Naive thymus-derived CD4-positive, alpha-beta T cell (primary cell): ENCODE measurements at regions not wholly inside any gene's neighbourhood (a gene's known extent, or its start where the extent isn't known, plus 50 kb on each side); places are given as distances from the start of the nearest gene placed in this dataset.

Experiments used
- ATAC-seq: fragments of 150-1000 bp; cut with Tn5 transposase; 2 replicates; pipeline ENCODE4 v1.10.0; 2021; ENCODE audit warnings: mild to moderate bottlenecking, moderate library complexity
- CTCF ChIA-PET: fragments of 350-600 bp; sonication (Branson Sonifier 250); formaldehyde crosslinking; loops from one replicate; lab custom pipeline; 2021; ENCODE audit warnings: antibody characterized with exemption; lab: Charles Lee
- POLR2A ChIA-PET: fragments of 350-600 bp; sonication (Branson Sonifier 250); formaldehyde crosslinking; loops from one replicate; lab custom pipeline; 2021; ENCODE audit warnings: antibody characterized with exemption, inconsistent platforms; lab: Charles Lee
- DNase-seq, 9 donors: peaks; one replicate each; pipeline versions ENCODE4 v3.0.0 to v3.0.0-alpha.2; 2020 to 2022; ENCODE audit warnings: mixed read lengths in 1 of 9
- H3K27ac ChIP-seq: one replicate; pipeline ENCODE4 v1.7.0; 2013; ENCODE audit warnings: mild to moderate bottlenecking, low read depth, low read length, moderate library complexity
- H3K27me3 ChIP-seq, 2 donors: one replicate each; pipeline ENCODE4 v1.7.0; 2013; ENCODE audit warnings: low read length in 2 of 2, mild to moderate bottlenecking in 2 of 2, moderate library complexity in 2 of 2; ENCODE audit not compliant: control insufficient read depth in 2 of 2, insufficient read depth in 2 of 2
- H3K36me3 ChIP-seq, 3 experiments: 1 replicate in 2 of 3; 2 replicates in 1 of 3; pipeline ENCODE4 v1.7.0; 2013; ENCODE audit warnings: low read length in 3 of 3, mild to moderate bottlenecking in 3 of 3, moderate library complexity in 1 of 3; ENCODE audit not compliant: insufficient read depth in 3 of 3, control insufficient read depth in 2 of 3
- H3K4me1 ChIP-seq, 2 donors: one replicate each; pipeline ENCODE4 v1.7.0; 2013; ENCODE audit warnings: low read length in 2 of 2, mild to moderate bottlenecking in 2 of 2, moderate library complexity in 1 of 2; ENCODE audit not compliant: control insufficient read depth in 2 of 2, insufficient read depth in 2 of 2
- H3K4me3 ChIP-seq: 2 replicates; pipeline ENCODE4 v1.7.0; 2013; ENCODE audit warnings: mild to moderate bottlenecking, low read length
- H3K9me3 ChIP-seq, 3 experiments: 1 replicate in 2 of 3; 2 replicates in 1 of 3; pipeline ENCODE4 v1.7.0; 2013; ENCODE audit warnings: low read length in 3 of 3; ENCODE audit not compliant: control insufficient read depth in 2 of 3
- H3K27ac Mint-ChIP-seq, 9 donors: one replicate each; pipeline ENCODE4 v1.8.0; 2020 to 2022; ENCODE audit warnings: mixed read lengths in 9 of 9, mild to moderate bottlenecking in 8 of 9, moderate library complexity in 5 of 9, inconsistent platforms in 2 of 9
- H3K27me3 Mint-ChIP-seq, 5 donors: one replicate each; pipeline ENCODE4 v1.8.0; 2021 to 2022; ENCODE audit warnings: mixed read lengths in 5 of 5, mild to moderate bottlenecking in 1 of 5
- H3K36me3 Mint-ChIP-seq, 5 donors: one replicate each; pipeline ENCODE4 v1.8.0; 2020 to 2022; ENCODE audit warnings: mixed read lengths in 5 of 5, mild to moderate bottlenecking in 3 of 5, inconsistent platforms in 1 of 5
- H3K4me1 Mint-ChIP-seq, 7 donors: one replicate each; pipeline ENCODE4 v1.8.0; 2020 to 2022; ENCODE audit warnings: mixed read lengths in 7 of 7, mild to moderate bottlenecking in 3 of 7, inconsistent platforms in 1 of 7
- H3K4me3 Mint-ChIP-seq, 10 donors: one replicate each; pipeline ENCODE4 v1.8.0; 2020 to 2022; ENCODE audit warnings: mild to moderate bottlenecking in 10 of 10, mixed read lengths in 10 of 10, moderate library complexity in 6 of 10, inconsistent platforms in 2 of 10
- H3K9me3 Mint-ChIP-seq, 11 donors: one replicate each; pipeline ENCODE4 v1.8.0; 2020 to 2022; ENCODE audit warnings: mixed read lengths in 11 of 11, mild to moderate bottlenecking in 4 of 11, inconsistent platforms in 1 of 11, moderate library complexity in 1 of 11
- intact Hi-C, 2 donors: fragments of 100-400 bp; cut with micrococcal nuclease; formaldehyde crosslinking; loops; one replicate each; pipeline ENCODE4 v1.15.1; 2023

GRCh38 chr3:81040107-81040506 lies 721.3 kb downstream of the GBE1 start:
- no peaks in the 10 kb centered on the region for H3K36me3 ChIP-seq
- no peaks in the 10 kb centered on the region for H3K27me3 ChIP-seq
- Mint-ChIP-seq H3K4me1 (no peaks in the 10 kb centered on the region), H3K9me3 (peaks cover 0 to 12% (median 4%) of the 10 kb centered on the region in 11 donors), H3K4me3 (no peak overlapping the region), H3K36me3 (no peaks in the 10 kb centered on the region), H3K27ac (no peak overlapping the region), H3K27me3 (no peaks in the 10 kb centered on the region)
- CTCF ChIA-PET, result no interaction called here
- no peak for ATAC-seq
- POLR2A ChIA-PET, result no interaction called here
- H3K9me3 ChIP-seq, result no peaks in the 10 kb centered on the region
- no peak overlapping the region for H3K4me3 ChIP-seq
- no peak overlapping the region for H3K27ac ChIP-seq
- no peaks in the 10 kb centered on the region for H3K4me1 ChIP-seq
- intact Hi-C loops, result no loop called here
- DNase-seq, result no peak

GRCh38 chr3:81033684-81034083 lies 727.8 kb downstream of the GBE1 start:
- no peaks in the 10 kb centered on the region for H3K27me3 Mint-ChIP-seq
- no peaks in the 10 kb centered on the region for H3K4me1 Mint-ChIP-seq
- no peak overlapping the region for H3K4me3 ChIP-seq
- DNase-seq (no peak), ATAC-seq (no peak)
- no peak overlapping the region for H3K4me3 Mint-ChIP-seq
- no peaks in the 10 kb centered on the region for H3K9me3 ChIP-seq
- H3K36me3 ChIP-seq, result no peaks in the 10 kb centered on the region
- no peaks in the 10 kb centered on the region for H3K4me1 ChIP-seq
- no peaks in the 10 kb centered on the region for H3K36me3 Mint-ChIP-seq
- H3K27ac Mint-ChIP-seq, result no peak overlapping the region
- H3K27ac ChIP-seq, result no peak overlapping the region
- intact Hi-C loops, result no loop called here
- peaks cover 0 to 10% (median 3%) of the 10 kb centered on the region in 11 donors for H3K9me3 Mint-ChIP-seq
- POLR2A ChIA-PET, result no interaction called here
- no peaks in the 10 kb centered on the region for H3K27me3 ChIP-seq
- CTCF ChIA-PET, result no interaction called here

GRCh38 chr3:81033185-81033584 lies 728.3 kb downstream of the GBE1 start:
- intact Hi-C loops, result no loop called here
- H3K27me3 ChIP-seq, result no peaks in the 10 kb centered on the region
- Mint-ChIP-seq H3K4me3 (no peak overlapping the region), H3K9me3 (peaks cover 0 to 10% (median 3%) of the 10 kb centered on the region in 11 donors), H3K27ac (no peak overlapping the region), H3K27me3 (no peaks in the 10 kb centered on the region), H3K36me3 (no peaks in the 10 kb centered on the region), H3K4me1 (no peaks in the 10 kb centered on the region)
- H3K27ac ChIP-seq, result no peak overlapping the region
- DNase-seq (no peak), ATAC-seq (no peak)
- no peak overlapping the region for H3K4me3 ChIP-seq
- POLR2A ChIA-PET, result no interaction called here
- no peaks in the 10 kb centered on the region for H3K9me3 ChIP-seq
- no peaks in the 10 kb centered on the region for H3K36me3 ChIP-seq
- CTCF ChIA-PET, result no interaction called here
- no peaks in the 10 kb centered on the region for H3K4me1 ChIP-seq

GRCh38 chr3:81029861-81030260 lies 731.6 kb downstream of the GBE1 start:
- ATAC-seq, result no peak
- no peak overlapping the region for H3K4me3 Mint-ChIP-seq
- Histone ChIP-seq H3K36me3 (no peaks in the 10 kb centered on the region), H3K27me3 (no peaks in the 10 kb centered on the region), H3K9me3 (no peaks in the 10 kb centered on the region), H3K4me3 (no peak overlapping the region), H3K27ac (no peak overlapping the region), H3K4me1 (no peaks in the 10 kb centered on the region)
- intact Hi-C loops, result no loop called here
- no peaks in the 10 kb centered on the region for H3K27me3 Mint-ChIP-seq
- ChIA-PET POLR2A (no interaction called here), CTCF (no interaction called here)
- DNase-seq, result no peak
- no peaks in the 10 kb centered on the region for H3K4me1 Mint-ChIP-seq
- H3K36me3 Mint-ChIP-seq, result no peaks in the 10 kb centered on the region
- peaks cover 0 to 14% (median 4%) of the 10 kb centered on the region in 11 donors for H3K9me3 Mint-ChIP-seq
- no peak overlapping the region for H3K27ac Mint-ChIP-seq

GRCh38 chr3:81027344-81027743 lies 734.1 kb downstream of the GBE1 start:
- CTCF ChIA-PET, result no interaction called here
- no peaks in the 10 kb centered on the region for H3K27me3 ChIP-seq
- no peaks in the 10 kb centered on the region for H3K27me3 Mint-ChIP-seq
- H3K27ac Mint-ChIP-seq, result no peak overlapping the region
- DNase-seq (no peak), ATAC-seq (no peak)
- no peaks in the 10 kb centered on the region for H3K4me1 Mint-ChIP-seq
- no peak overlapping the region for H3K4me3 ChIP-seq
- H3K9me3 Mint-ChIP-seq, result peaks cover 0 to 14% (median 4%) of the 10 kb centered on the region in 11 donors
- H3K4me1 ChIP-seq, result no peaks in the 10 kb centered on the region
- no peak overlapping the region for H3K27ac ChIP-seq
- no peak overlapping the region for H3K4me3 Mint-ChIP-seq
- no peaks in the 10 kb centered on the region for H3K36me3 Mint-ChIP-seq
- intact Hi-C loops, result no loop called here
- H3K36me3 ChIP-seq, result no peaks in the 10 kb centered on the region
- POLR2A ChIA-PET, result no interaction called here
- no peaks in the 10 kb centered on the region for H3K9me3 ChIP-seq

- ATAC-seq, result no peak
- H3K27me3 ChIP-seq, result no peaks in the 10 kb centered on the region
- H3K27ac Mint-ChIP-seq, result no peak overlapping the region
- H3K4me1 ChIP-seq, result no peaks in the 10 kb centered on the region
- no peaks in the 10 kb centered on the region for H3K36me3 ChIP-seq
- POLR2A ChIA-PET, result no interaction called here
- H3K4me3 ChIP-seq, result no peak overlapping the region
- H3K9me3 ChIP-seq, result no peaks in the 10 kb centered on the region
- H3K4me1 Mint-ChIP-seq, result no peaks in the 10 kb centered on the region
- peaks cover 0 to 14% (median 3%) of the 10 kb centered on the region in 11 donors for H3K9me3 Mint-ChIP-seq
- H3K27me3 Mint-ChIP-seq, result no peaks in the 10 kb centered on the region
- no peak overlapping the region for H3K4me3 Mint-ChIP-seq
- DNase-seq, result no peak
- H3K36me3 Mint-ChIP-seq, result no peaks in the 10 kb centered on the region
- CTCF ChIA-PET, result no interaction called here
- no peak overlapping the region for H3K27ac ChIP-seq
- intact Hi-C loops, result no loop called here
Observed at GRCh38 chr3:81024560-81024959, 736.9 kb downstream of the GBE1 start.

- Mint-ChIP-seq H3K4me1 (no peaks in the 10 kb centered on the region), H3K36me3 (no peaks in the 10 kb centered on the region), H3K9me3 (peaks cover under 1 to 14% (median 8%) of the 10 kb centered on the region in 11 donors), H3K27ac (no peak overlapping the region), H3K27me3 (no peaks in the 10 kb centered on the region), H3K4me3 (no peak overlapping the region)
- no peaks in the 10 kb centered on the region for H3K4me1 ChIP-seq
- H3K27ac ChIP-seq, result no peak overlapping the region
- ChIA-PET CTCF (no interaction called here), POLR2A (no interaction called here)
- DNase-seq (no peak), ATAC-seq (no peak)
- intact Hi-C loops, result no loop called here
- H3K27me3 ChIP-seq, result no peaks in the 10 kb centered on the region
- no peaks in the 10 kb centered on the region for H3K9me3 ChIP-seq
- no peak overlapping the region for H3K4me3 ChIP-seq
- no peaks in the 10 kb centered on the region for H3K36me3 ChIP-seq
Observed at GRCh38 chr3:81022339-81022738, 739.1 kb downstream of the GBE1 start.
